ENCODE measurements at regions not wholly inside any gene's neighbourhood (a gene's known extent, or its start where the extent isn't known, plus 50 kb on each side); places are given as distances from the start of the nearest gene placed in this dataset.
A peak's percentile ranks its signal among the peaks of the same experiment; 100 is the strongest.

DNA sequence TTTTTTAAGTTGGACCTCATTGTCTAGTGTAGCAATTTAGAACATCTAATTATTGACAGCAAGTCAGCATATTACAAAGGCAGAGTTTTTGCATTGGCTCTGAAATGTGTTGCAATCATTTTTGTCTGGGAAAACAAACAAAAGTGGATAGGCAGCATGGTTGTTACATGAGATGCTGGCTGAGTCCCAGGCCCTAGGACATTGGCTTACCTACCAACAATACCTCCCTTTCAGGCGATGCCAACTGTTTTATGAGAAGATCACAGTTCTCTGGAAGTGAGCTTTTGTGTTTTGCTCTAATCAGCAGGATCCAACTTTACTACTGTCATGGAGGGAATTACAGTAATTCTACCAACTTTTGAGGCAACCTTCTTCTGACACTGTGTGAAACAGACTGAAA lies 71.5 kb upstream of the CXADR start:
- no peak overlapping the region for H2AK5ac ChIP-seq (ENCODE audit: low read depth, low read length)

DNA sequence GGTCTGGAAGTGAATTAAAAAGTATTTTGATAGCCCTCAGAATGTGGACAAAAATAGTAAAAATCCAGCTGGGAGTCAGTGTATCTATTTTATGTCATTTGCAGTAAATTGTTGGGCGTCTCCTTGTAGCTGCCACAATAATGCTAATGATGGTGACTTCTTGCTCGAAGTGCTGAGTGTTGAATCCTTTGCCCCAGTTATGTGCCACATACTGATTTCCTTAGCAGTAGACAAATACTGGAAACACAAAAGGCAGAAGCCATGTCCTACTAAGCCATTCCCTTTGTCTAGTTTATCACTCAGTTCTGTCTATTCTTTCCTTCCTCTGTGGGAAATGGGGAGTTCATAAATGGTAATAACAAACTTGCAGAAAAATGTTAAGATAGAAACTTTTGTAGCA lies 70.7 kb upstream of the CXADR start:
- Histone ChIP-seq H2BK5ac (ENCODE audit: low read length) (no peak overlapping the region), H3K9me3 (replicated peaks in 1 of 2; ENCODE audit: control insufficient read depth in 2 of 2, insufficient read depth in 1 of 2, low read depth in 1 of 2, low read length in 2 of 2) (no peaks in the 10 kb centered on the region), H3K9ac (ENCODE audit: low read depth, low read length, poor library complexity) (no peak overlapping the region), H2BK15ac (ENCODE audit: low read length) (no peak overlapping the region), H2BK120ac (ENCODE audit: low read depth, low read length) (no peak overlapping the region), H3K79me1 (ENCODE audit: low read depth, low read length) (no peaks in the 10 kb centered on the region), H4K8ac (ENCODE audit: low read depth, low read length) (no peak overlapping the region), H2AFZ (ENCODE audit: low read length) (peak overlapping the region; percentile 26), H3K4me1 (ENCODE audit: control insufficient read depth in 2 of 2, insufficient read depth in 1 of 2, low read depth in 1 of 2, low read length in 2 of 2) (peaks cover 6 to 19% of the 10 kb centered on the region in 2 donors), H3K36me3 (replicated peaks in 1 of 2; ENCODE audit: control insufficient read depth in 2 of 2, insufficient read depth in 2 of 2, low read length in 2 of 2) (no peaks in the 10 kb centered on the region), H3K4me2 (ENCODE audit: insufficient read depth, low read length, poor library complexity, severe bottlenecking) (no peak overlapping the region), H3K14ac (ENCODE audit: low read length) (no peak overlapping the region), H3K27me3 (ENCODE audit: control insufficient read depth in 3 of 3, insufficient read depth in 3 of 3, low read depth in 1 of 3, low read length in 3 of 3) (no peaks in the 10 kb centered on the region), H3K4me3 (ENCODE audit: low read length in 2 of 2) (no peak overlapping the region), H2BK12ac (ENCODE audit: low read length) (no peak overlapping the region), H2AK5ac (ENCODE audit: low read depth, low read length) (no peak overlapping the region), H4K91ac (ENCODE audit: low read depth, low read length, poor library complexity) (no peak overlapping the region), H3K23ac (ENCODE audit: low read depth, low read length, poor library complexity) (no peak overlapping the region), H3K18ac (ENCODE audit: low read length) (no peak overlapping the region), H3K27ac (replicated peaks; ENCODE audit: low read length) (no peak overlapping the region), H3K4ac (ENCODE audit: low read length) (no peak overlapping the region)
- WGBS, 2 donors (ENCODE audit: extremely low coverage in 2 of 2, insufficient read length in 2 of 2, insufficient replicate concordance in 1 of 2): no CpG with 5 or more reads among the region's 2 CpGs
- DNase-seq (ENCODE audit: low spot score): no peak

More for the DNA sequence above, 71.5 kb upstream of the CXADR start:
- Histone ChIP-seq H3K79me1 (ENCODE audit: low read depth, low read length) (no peaks in the 10 kb centered on the region), H2BK12ac (ENCODE audit: low read length) (no peak overlapping the region), H4K91ac (ENCODE audit: low read depth, low read length, poor library complexity) (no peak overlapping the region), H3K9me3 (replicated peaks in 1 of 2; ENCODE audit: control insufficient read depth in 2 of 2, insufficient read depth in 1 of 2, low read depth in 1 of 2, low read length in 2 of 2) (no peaks in the 10 kb centered on the region), H4K8ac (ENCODE audit: low read depth, low read length) (no peak overlapping the region), H3K18ac (ENCODE audit: low read length) (no peak overlapping the region), H2BK15ac (ENCODE audit: low read length) (no peak overlapping the region), H3K36me3 (replicated peaks in 1 of 2; ENCODE audit: control insufficient read depth in 2 of 2, insufficient read depth in 2 of 2, low read length in 2 of 2) (no peaks in the 10 kb centered on the region), H3K27me3 (ENCODE audit: control insufficient read depth in 3 of 3, insufficient read depth in 3 of 3, low read depth in 1 of 3, low read length in 3 of 3) (no peaks in the 10 kb centered on the region), H3K27ac (replicated peaks; ENCODE audit: low read length) (no peak overlapping the region), H3K23ac (ENCODE audit: low read depth, low read length, poor library complexity) (no peak overlapping the region), H3K9ac (ENCODE audit: low read depth, low read length, poor library complexity) (no peak overlapping the region), H3K4ac (ENCODE audit: low read length) (no peak overlapping the region), H3K4me1 (ENCODE audit: control insufficient read depth in 2 of 2, insufficient read depth in 1 of 2, low read depth in 1 of 2, low read length in 2 of 2) (peaks cover 11 to 21% of the 10 kb centered on the region in 2 donors), H2AFZ (ENCODE audit: low read length) (peak overlapping the region; percentile 25), H2BK120ac (ENCODE audit: low read depth, low read length) (no peak overlapping the region), H3K4me2 (ENCODE audit: insufficient read depth, low read length, poor library complexity, severe bottlenecking) (no peak overlapping the region), H3K14ac (ENCODE audit: low read length) (no peak overlapping the region), H2BK5ac (ENCODE audit: low read length) (no peak overlapping the region), H3K4me3 (ENCODE audit: low read length in 2 of 2) (no peak overlapping the region)
- DNase-seq (ENCODE audit: low spot score): no peak
- WGBS, 2 donors (ENCODE audit: extremely low coverage in 2 of 2, insufficient read length in 2 of 2, insufficient replicate concordance in 1 of 2): no CpG with 5 or more reads among the region's 1 CpG

DNA sequence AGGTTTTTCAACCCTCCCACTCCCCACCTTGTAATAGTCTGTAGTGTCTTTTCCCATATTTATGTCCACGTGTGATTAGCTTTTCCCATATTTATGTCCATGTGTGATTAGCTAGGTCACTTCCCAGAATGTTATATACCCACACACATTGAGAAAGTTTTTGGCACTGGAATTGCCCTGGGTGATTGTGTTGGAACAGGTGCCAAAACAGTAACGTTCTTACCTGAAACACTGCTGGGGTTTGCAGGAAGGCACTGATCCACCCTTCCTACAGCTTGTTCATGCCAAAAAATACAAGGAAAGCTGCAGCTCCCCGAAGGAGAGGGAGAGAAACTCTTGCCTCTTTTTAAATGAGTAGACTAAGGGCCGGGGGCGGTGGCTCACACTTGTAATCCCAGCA lies 68.0 kb upstream of the CXADR start:
- no peak overlapping the region for H3K23ac ChIP-seq (ENCODE audit: low read depth, low read length, poor library complexity)
- H3K36me3 ChIP-seq (replicated peaks in 1 of 2; ENCODE audit: control insufficient read depth in 2 of 2, insufficient read depth in 2 of 2, low read length in 2 of 2): no peaks in the 10 kb centered on the region
- peaks cover 6 to 10% of the 10 kb centered on the region in 2 donors for H3K4me1 ChIP-seq (ENCODE audit: control insufficient read depth in 2 of 2, insufficient read depth in 1 of 2, low read depth in 1 of 2, low read length in 2 of 2)
- H3K14ac ChIP-seq (ENCODE audit: low read length): no peak overlapping the region
- no peak overlapping the region for H3K4me2 ChIP-seq (ENCODE audit: insufficient read depth, low read length, poor library complexity, severe bottlenecking)
- H3K18ac ChIP-seq (ENCODE audit: low read length): no peak overlapping the region
- H3K4ac ChIP-seq (ENCODE audit: low read length): no peak overlapping the region
- H3K79me1 ChIP-seq (ENCODE audit: low read depth, low read length): no peaks in the 10 kb centered on the region
- no peak overlapping the region for H3K27ac ChIP-seq (replicated peaks; ENCODE audit: low read length)
- no peak overlapping the region for H2BK5ac ChIP-seq (ENCODE audit: low read length)
- H3K9me3 ChIP-seq (replicated peaks in 1 of 2; ENCODE audit: control insufficient read depth in 2 of 2, insufficient read depth in 1 of 2, low read depth in 1 of 2, low read length in 2 of 2): no peaks in the 10 kb centered on the region
- H4K8ac ChIP-seq (ENCODE audit: low read depth, low read length): no peak overlapping the region
- no peak overlapping the region for H2AFZ ChIP-seq (ENCODE audit: low read length)
- WGBS, 2 donors (ENCODE audit: extremely low coverage in 2 of 2, insufficient read length in 2 of 2, insufficient replicate concordance in 1 of 2): no CpG with 5 or more reads among the region's 5 CpGs
- H3K9ac ChIP-seq (ENCODE audit: low read depth, low read length, poor library complexity): no peak overlapping the region
- H2BK12ac ChIP-seq (ENCODE audit: low read length): no peak overlapping the region
- no peaks in the 10 kb centered on the region for H3K27me3 ChIP-seq (ENCODE audit: control insufficient read depth in 3 of 3, insufficient read depth in 3 of 3, low read depth in 1 of 3, low read length in 3 of 3)
- H2BK15ac ChIP-seq (ENCODE audit: low read length): no peak overlapping the region
- DNase-seq (ENCODE audit: low spot score): no peak
- H2AK5ac ChIP-seq (ENCODE audit: low read depth, low read length): no peak overlapping the region
- no peak overlapping the region for H3K4me3 ChIP-seq (ENCODE audit: low read length in 2 of 2)
- no peak overlapping the region for H2BK120ac ChIP-seq (ENCODE audit: low read depth, low read length)
- H4K91ac ChIP-seq (ENCODE audit: low read depth, low read length, poor library complexity): no peak overlapping the region

DNA sequence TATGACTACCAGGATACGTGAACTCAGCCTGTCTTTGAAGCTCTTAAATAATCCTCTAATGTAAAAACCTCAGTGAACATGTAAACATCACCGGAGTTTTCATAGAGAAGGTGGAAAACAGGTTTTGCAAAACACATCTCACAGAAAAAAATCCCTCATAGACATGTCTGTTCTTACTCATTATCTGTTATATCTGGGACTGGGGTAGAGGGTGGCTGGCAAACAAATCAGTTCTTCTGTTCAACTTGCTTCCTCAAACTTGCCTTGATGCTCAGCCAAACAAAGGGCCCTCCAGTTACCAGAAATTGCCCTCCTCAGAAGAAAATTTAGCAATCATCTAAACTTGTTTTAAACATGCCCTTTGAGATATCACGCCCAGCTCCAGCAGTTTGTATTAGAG lies 66.1 kb upstream of the CXADR start:
- Histone ChIP-seq H3K9me3 (replicated peaks in 1 of 2; ENCODE audit: control insufficient read depth in 2 of 2, insufficient read depth in 1 of 2, low read depth in 1 of 2, low read length in 2 of 2) (no peaks in the 10 kb centered on the region), H3K4me1 (ENCODE audit: control insufficient read depth in 2 of 2, insufficient read depth in 1 of 2, low read depth in 1 of 2, low read length in 2 of 2) (peaks cover 2 to 5% of the 10 kb centered on the region in 2 donors), H4K8ac (ENCODE audit: low read depth, low read length) (no peak overlapping the region), H3K4me3 (ENCODE audit: low read length in 2 of 2) (no peak overlapping the region), H2AFZ (ENCODE audit: low read length) (no peak overlapping the region), H3K4me2 (ENCODE audit: insufficient read depth, low read length, poor library complexity, severe bottlenecking) (no peak overlapping the region), H3K27ac (replicated peaks; ENCODE audit: low read length) (no peak overlapping the region), H2BK120ac (ENCODE audit: low read depth, low read length) (no peak overlapping the region), H2BK15ac (ENCODE audit: low read length) (no peak overlapping the region), H2AK5ac (ENCODE audit: low read depth, low read length) (no peak overlapping the region), H3K18ac (ENCODE audit: low read length) (no peak overlapping the region), H3K79me1 (ENCODE audit: low read depth, low read length) (no peaks in the 10 kb centered on the region), H3K36me3 (replicated peaks in 1 of 2; ENCODE audit: control insufficient read depth in 2 of 2, insufficient read depth in 2 of 2, low read length in 2 of 2) (no peaks in the 10 kb centered on the region), H2BK12ac (ENCODE audit: low read length) (no peak overlapping the region), H3K14ac (ENCODE audit: low read length) (no peak overlapping the region), H4K91ac (ENCODE audit: low read depth, low read length, poor library complexity) (no peak overlapping the region), H2BK5ac (ENCODE audit: low read length) (no peak overlapping the region), H3K9ac (ENCODE audit: low read depth, low read length, poor library complexity) (no peak overlapping the region), H3K4ac (ENCODE audit: low read length) (no peak overlapping the region), H3K23ac (ENCODE audit: low read depth, low read length, poor library complexity) (no peak overlapping the region), H3K27me3 (ENCODE audit: control insufficient read depth in 3 of 3, insufficient read depth in 3 of 3, low read depth in 1 of 3, low read length in 3 of 3) (no peaks in the 10 kb centered on the region)
- DNase-seq (ENCODE audit: low spot score): no peak
- WGBS, 2 donors (ENCODE audit: extremely low coverage in 2 of 2, insufficient read length in 2 of 2, insufficient replicate concordance in 1 of 2): no CpG with 5 or more reads among the region's 3 CpGs

All from neuronal stem cell (in vitro differentiated cells).